GM11168 (cell line): ENCODE measurements at regions not wholly inside any gene's neighbourhood (a gene's known extent, or its start where the extent isn't known, plus 50 kb on each side); places are given as distances from the start of the nearest gene placed in this dataset.
"Not testable (repeated sequence)": the region's sequence is repeated elsewhere in the genome, so short reads cannot be mapped to it uniquely, and the experiment has no call there.

Source experiments
- in situ Hi-C: fragments of 300-500 bp; cut with MboI; formaldehyde crosslinking; loops from one replicate; pipeline ENCODE4 v1.12.0; 2022; ENCODE audit warnings: low sequenced_read_pairs; ENCODE audit not compliant: unreplicated experiment

DNA sequence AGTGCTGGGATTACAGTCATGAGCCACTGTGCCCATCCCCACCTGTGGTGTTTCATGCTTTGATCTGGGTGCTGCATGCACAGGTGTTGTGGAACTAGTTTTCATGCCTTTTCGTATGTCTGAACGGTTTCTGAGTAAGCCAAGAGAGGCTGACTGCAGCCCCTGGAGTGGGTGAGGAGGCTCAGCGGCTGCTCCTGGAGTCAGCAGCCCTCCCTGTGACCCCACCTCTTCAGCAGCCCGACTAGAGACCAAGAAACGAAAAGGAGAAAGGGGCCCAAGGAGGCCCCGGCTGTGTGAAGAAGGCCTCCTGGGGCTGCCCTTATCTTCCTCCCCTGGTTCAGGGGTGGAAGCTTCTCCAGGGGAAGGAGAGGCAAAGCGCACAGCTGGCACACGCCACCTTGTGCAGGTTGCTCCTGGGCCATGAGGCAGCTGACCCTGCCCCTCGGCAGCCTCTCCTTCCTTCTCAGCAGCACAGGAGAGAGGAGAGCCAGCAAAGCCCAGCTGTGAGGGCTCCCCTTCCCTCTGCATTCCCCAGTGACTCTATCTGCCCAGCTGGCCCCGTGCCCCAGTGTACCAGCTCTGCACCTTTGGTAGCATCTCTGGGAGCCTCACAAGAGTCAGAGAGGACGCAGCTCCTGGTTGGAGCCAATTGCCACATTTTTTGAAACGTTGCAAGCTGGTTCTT lies 182.5 kb upstream of the HS6ST1 start:
- in situ Hi-C loops: no loop called here

DNA sequence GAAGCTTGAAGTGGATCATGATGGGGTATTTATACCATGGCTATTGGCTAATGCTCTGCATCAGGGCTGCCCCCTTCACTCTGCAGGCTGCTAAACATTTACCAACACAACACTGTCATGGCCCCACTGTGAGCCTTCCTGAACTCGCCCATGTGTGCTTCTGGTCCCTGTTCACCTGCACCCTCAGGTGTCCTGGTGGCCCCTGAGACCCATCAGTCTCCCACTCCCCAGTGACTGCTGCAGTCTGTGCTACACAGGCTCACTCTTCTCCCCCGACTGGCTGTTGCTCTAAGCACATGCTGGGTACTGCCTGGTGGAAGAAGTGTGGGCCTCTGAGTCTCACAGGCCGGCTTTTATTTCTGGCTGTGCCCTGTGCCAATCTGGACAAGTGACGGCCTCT lies 183.0 kb upstream of the HS6ST1 start:
- in situ Hi-C loops: no loop called here

DNA sequence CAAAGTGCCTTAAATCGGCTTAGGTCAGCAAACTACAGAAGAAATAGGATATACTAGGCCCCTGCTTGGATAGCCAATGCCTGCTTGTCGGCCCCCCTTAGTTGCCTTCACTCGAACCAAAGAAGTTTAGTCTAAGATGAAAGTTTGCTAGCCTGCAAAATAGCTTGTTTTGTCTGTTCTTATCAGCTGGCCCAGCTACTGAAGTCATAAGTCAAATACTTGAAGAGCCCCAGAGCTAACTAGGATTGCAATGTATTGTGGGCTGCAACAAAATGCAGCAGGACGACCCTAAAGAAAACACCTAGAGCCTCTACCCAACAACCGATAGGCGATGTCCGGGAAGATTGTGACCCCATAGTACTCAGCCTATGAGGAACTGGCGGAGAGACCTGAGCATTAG lies 183.5 kb upstream of the HS6ST1 start:
- in situ Hi-C loops: no loop called here

DNA sequence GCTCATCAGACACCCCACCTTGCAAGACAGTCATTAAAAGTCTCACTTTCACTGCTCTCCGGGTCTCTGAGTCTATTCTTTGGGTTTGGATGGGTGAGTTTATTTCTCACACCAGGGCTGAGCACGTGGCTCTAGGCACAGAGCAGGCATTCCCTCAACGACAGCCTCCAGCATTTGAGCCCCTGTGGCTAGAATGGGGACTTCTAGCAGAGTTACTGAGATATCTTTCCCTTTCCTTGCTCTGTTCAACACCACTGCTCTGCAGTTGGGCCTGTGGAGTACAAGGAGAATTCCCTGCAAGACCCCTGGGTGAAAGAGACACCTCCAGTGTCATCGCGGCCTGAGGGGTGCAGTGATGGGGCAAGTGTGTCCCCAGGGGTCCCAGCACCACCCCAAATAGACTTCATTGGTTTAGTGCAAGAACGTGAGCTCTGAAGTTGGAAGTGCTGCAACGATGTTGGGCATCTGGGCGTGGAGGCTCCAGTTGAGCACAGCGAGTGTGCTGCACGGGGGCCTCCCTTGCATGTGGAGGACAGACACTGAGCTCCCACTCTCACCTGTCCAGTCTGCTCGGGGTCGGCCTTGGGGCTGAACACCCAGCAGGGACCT lies 184.1 kb upstream of the HS6ST1 start:
- in situ Hi-C loops: no loop called here

DNA sequence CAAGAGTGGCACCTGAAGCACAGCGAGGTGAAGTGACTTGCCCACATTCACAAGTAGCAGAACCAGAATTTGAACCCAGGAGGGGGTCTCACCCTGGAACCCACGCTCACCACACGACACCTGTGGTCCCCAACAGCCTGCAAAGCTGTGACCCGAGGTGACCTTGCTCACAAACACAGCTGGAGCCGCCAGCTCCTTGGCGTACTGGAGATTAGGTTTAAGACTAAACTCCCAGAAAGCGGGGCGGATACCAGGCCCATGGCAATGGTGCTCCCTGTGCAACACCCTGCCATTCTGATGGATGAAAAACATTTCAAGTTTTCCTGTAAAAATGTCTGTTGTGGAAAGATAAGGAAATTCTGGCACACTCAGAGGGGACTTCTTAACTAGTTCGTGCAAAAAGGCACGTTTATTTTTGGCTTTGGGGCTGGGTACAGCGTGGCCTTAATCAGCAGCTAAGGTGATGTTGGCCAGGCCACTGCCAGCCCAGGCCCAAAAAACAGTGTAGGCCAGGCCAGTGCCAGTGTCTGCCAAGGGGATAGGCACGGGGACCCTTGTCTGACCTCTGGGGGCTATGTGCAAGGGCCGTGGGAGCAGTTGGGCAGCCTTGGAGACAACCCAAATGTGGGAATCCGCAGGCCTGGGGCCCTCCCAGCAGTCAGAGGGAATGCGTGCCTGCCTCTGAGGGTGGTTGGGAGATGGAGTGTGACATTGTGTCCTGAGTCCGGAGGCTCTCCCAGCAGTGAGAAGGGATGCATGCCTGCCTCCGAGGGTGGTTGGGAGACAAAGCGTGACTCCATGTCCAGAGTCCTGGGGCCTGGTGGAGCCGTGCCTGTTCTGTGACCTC lies 185.0 kb upstream of the HS6ST1 start:
- in situ Hi-C loops: no loop called here

DNA sequence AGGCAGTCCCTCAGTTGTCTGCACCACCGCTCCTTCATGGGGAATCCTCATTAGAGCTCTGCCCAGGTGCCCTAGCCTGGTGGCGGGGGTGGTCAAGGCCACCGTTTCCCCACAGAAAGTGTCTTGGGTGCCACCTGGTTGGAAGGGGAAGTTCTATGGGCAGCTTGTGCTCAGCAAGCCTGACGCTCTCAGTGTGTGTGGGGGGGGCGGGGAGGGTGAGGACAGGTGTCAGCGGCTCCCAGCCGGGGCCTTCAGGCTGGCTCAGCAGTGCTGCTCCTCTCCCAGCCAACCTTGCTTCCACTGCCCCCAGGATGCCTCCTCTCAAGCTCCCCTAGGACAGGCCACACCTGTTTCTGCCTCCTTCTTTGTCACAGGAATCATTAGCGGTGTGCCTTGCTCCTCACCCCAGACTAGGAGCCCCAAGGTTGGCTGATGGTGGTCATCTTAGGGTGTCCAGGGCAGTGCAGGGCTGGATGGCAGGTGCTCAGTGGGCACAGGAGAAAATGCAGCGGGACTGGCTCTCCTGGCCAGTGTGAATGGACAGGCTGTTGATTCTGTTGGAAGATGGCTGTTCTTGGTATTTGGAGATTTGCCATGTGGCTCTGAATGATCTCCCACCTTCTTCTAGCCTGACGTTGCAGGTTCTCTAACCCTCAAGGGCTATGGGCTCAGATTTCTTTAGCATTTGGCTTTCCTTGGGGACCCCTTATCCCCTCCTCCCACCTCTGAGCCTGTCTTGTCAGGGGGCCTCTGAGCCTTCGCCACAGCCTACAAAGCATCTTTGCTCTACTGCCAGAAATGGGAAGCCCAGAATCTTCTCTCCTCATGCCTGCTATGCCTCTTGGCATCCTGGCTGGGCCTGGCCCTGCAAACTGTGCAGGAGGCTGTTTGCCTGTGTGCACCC lies 185.8 kb upstream of the HS6ST1 start:
- in situ Hi-C loops: no loop called here

DNA sequence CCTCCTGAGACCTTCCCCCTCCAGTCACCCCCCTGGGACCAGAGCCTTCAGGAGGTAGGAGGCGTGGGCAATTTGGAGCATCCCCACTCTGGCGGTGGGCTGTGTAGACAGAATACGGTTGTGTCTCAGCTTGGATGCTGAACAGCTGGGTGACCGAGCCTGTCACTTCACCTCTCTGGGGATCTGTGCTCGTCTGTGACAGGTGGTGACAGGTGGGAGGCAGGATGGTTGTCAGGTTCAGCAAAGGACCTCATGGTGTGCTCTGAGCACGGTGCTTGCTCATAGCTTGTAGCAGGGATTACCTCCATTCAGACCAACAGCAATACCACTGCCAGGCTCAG lies 186.5 kb upstream of the HS6ST1 start:
- in situ Hi-C loops: no loop called here

DNA sequence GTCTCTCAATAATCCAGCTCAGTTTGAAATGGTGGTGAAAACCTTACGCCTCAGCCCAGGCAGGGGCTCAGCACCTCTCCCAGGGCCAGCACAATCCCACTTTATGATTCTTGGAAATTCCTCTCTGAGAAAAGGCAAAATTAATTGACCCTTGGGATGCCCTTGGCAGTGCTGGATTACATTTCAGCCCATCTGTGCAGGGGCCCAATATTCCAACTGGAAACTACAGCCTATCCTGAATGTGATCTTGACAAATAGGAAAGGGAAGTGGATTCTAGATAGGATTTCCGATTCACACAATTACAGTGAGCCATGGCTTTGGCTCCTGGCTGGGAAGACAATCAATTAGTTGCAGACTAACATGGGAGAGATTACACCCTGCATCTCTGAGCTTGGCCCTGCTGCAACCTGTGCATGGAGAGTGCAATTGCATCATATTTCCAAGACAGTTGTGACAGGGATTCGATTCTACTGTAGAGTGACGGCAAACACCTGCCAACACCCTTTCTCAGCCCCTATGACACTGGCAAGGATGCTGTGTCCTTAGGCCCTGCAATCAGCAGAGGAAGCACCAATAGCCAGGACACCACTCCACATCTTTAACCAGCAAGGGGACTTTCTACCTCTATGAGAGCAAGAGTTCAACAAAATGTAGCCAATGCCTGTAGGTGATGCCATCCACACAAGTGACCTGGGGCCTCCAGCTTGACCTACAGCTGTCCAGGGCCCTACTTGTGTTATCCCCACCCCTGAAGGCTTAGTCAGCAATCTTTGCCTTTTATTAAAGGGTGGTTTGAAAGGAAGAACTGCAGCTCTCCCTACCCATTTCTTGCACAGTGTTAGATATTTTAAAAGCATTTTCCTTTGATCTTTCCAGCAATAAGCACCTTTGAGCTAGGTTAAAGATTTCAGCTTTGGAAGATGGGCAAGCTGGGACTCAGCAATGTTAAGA lies 187.2 kb upstream of the HS6ST1 start:
- in situ Hi-C loops: no loop called here

DNA sequence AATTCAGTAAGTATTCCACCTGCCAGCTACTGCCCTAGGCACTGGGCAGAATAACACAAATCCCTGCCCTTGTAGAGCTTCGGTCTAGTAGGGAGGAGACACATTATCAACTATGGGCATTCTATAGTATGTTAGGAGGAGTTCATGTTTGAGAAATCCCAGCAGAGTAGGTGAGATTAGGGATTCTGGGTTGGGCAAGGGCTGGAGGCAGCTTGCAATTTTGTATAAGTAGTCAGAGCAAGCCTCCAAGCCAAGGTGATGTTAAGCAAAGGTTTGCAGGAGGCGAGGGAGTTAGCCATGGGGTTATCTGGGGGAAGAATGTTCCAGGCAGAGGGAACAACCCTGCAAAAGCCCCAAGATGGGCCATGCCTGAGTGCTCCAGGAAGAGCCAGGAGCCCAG lies 187.9 kb upstream of the HS6ST1 start:
- in situ Hi-C loops: no loop called here

DNA sequence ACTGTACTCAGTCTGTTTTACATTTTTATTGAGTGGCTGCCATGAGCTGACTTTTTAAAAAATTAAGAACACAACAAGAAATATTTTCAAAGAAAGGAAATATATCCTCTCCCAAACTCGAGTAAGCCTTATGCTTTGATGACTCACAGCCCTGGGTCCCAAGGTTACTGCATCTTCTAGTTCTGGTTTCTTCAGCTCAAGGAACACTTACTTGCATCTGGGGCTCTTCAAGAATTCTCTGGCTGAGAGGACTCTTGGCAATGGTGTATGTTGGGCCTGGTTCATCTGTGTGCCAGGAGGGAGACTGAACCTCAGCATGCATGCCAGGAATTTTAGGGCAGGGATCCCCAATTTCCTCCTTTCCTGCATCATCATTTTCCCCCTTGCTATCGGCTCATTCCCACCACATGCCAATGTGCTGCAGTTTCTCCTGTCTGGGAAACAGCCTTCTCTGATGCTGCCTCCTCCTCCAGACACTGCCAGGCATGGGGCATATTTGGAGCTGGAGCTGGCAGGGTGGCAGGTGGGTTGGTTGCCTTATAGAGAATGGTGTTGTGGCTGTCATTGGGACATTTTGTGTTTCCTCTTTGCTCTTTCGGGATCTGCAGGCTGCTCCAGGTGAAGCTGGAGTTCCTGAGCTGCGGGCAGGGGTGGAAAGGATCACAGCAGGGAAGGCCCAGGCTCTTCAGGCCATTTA lies 192.2 kb upstream of the HS6ST1 start:
- in situ Hi-C loops: no loop called here

DNA sequence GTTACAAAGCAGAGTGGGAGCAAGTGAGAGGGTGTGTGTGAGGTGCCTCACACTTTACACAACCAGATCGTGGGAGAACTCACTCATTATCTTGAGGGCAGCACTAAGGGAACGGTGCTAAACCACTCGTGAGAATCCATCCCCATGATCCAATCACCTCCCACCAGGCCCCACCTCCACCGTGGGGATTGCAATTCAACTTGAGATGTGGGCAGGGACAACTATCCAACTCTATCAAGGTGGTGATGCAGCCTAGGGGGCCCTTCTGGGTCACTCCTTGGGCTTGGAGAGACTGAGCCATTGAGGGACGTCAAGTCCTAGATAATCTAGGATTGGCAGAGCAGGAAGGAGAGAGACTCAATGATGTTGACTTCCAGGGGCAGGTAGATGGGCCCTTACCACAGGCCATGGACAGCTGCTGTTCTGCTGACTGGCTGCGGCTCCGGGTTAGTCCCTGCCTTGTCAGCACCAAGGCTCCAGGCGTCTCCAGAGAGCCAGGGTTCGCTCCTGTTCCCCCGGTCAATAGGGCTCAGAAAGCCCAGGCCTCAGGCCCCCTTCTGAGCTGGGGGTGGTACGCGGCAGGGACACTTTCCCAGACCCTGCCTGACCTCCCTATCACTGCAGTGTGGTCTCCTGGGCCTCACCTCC lies 193.2 kb upstream of the HS6ST1 start:
- in situ Hi-C loops: no loop called here

DNA sequence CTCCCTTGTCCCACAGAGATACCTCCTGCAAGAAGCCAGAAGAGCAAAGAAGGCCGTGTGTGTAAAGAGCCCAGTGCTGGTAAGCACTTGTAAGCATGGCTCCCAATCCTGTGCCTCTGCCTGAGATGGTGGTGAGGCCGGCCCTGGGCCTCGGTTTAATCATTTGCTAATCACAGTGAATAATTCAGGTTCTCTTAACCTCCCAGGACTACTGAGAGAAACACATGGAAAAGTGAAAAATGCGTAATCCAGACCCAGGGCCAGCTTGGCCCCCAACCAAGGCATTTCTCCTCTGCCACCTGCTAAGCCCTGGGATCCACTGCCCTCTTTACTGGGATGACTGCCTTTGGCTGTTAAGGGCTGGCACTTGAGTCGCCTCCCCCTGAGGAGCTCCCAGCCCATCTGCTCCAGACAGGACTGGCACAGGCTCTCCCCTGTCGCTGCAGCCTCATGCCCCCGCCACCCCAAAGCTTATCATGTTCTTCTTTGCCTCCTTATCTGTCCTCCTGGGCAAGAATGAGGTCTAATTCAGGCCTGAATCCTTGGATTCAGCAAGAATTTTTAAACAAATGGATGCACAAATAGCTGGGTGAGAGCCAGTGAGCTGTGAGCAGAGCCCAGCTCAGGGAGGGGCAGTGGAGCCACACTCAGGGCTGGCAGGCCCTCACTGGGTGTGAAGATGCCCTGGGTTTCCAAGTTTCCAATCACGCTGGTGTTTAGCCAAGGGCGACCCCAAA lies 193.9 kb upstream of the HS6ST1 start:
- in situ Hi-C loops: no loop called here

DNA sequence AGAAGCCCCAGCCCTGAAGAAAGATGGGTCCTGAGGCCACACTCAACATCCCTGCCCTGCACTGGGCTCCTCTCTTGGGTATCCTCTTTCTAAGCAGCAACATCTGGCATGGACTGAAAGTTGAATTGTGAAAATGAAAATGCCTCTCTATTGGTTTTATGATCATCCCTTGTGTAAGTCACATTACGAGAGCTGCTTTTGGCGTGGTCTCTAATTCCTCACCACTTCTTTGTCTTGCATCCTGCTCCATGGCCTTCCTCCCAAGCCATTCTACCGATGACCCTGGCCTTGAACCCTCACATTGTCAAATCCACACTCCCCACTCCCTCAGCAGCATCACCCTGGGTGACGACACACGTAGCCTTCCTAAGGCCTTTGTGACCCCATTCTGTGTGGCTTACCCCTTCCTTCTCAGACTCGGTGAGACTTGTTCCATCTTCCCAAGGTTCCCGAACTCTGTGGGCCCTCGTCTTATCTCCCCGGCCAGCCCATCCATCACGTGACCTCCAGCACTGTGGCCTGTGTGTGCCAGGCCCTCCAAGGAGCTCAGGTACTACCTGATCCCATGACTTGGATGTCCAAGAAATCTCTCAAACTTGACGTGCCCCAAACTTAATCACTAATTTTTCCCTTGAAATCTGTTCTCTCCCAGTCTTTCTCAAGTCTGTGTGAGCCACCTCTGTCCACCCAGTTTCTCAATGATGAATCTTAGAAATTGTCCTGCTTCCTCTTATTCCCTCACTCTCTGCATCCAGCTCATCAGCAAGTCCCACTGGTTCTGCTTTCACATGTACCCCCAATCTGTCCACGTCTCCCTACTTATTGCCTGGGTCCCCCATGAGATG lies 194.7 kb upstream of the HS6ST1 start:
- in situ Hi-C loops: no loop called here

DNA sequence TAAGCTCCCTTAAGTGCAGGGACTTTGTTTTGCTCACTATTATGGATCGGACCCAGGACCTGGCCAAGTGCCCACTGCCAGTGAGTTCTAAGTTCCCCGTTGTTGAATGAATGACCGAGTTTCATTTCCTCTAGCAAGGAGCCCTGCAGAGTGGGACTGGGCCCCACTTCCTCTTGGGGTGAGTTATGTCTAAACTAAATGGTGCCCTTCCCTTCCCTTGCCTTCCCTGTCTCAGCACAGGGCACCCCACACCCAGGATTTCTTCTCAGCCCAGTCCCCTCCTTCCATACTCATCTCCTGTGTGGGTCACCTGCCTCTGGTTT lies 195.3 kb upstream of the HS6ST1 start:
- in situ Hi-C loops: no loop called here

DNA sequence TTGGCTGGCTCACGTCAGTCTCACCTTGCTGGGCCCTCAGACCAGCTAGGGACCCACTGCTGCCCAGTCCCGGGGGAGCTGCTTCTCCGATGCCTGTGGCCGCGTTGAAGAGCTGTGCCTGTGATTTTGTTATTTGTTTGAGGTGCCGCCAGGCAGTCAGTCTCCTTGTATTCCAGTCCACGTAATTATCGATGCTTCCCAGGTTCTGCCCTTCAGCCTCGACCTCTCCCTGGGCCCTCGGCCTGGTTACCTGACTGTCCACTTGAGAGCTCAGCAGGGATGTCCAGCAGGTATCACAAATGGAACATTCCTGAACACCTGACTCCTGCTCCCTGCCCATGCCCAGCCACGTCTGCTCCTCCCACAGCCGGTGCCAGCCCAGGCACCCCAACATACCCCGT lies 195.9 kb upstream of the HS6ST1 start:
- in situ Hi-C loops: no loop called here

DNA sequence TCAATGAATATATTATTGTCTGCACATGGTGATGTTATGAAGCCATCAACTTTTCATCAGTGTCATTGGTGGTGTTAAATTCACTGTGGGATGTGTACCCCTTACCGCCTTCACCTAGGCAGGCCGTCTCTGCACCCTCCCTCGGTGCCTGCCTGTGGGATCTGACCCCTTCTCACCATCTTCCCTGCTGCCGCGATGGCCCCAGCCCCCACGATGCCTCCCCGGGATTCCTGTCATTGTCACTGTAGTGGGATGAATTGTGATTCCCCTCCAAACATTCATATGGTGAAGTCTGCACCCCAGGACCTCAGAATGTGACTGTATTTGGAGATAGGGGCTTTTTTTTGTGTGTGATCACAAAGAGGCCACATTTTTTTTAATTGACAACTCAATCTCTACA lies 198.3 kb upstream of the HS6ST1 start:
- in situ Hi-C loops: no loop called here

DNA sequence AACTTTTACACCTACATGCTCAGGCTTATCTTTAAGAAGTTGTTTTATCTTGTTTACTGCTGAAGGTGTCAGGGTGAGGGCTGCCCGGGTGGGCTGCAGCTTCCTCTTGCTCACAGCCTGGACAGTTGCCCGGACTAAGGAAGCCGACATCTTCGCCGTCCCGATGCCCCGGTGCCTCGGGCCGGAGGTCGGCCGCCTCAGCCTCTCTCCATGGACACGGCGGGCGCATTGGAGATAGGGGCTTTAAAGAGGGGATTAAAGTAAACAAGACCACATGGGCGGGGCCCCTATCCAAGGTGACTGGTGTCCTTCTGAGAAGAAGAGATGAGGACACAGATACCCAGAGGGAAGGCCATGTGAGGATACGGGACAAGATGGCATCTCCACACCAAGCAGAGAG lies 200.4 kb upstream of the HS6ST1 start:
- in situ Hi-C loops: not testable (repeated sequence)
